BJ (cell line): ENCODE measurements at regions not wholly inside any gene's neighbourhood (a gene's known extent, or its start where the extent isn't known, plus 50 kb on each side); places are given as distances from the start of the nearest gene placed in this dataset.

Experiments used
- CTCF ChIA-PET: fragments of 350-600 bp; formaldehyde crosslinking; extraction: SDS; loops from one replicate; lab custom pipeline; 2021; ENCODE audit warnings: antibody characterized with exemption, inconsistent platforms; lab: Yijun Ruan, JAX
- POLR2A ChIA-PET: fragments of 300-600 bp; sonication (Branson Sonifier 250); formaldehyde crosslinking; extraction: SDS; loops from one replicate; lab custom pipeline; 2021; ENCODE audit warnings: antibody characterized with exemption; lab: Charles Lee
- DNase-seq: peaks from one replicate; pipeline ENCODE4 v3.0.0-alpha.2; 2011; ENCODE audit warnings: low read depth
- H3K27me3 ChIP-seq: 2 replicates; pipeline ENCODE4 v1.6.0; 2011; ENCODE audit warnings: low read length; ENCODE audit not compliant: control insufficient read depth, insufficient read depth
- H3K36me3 ChIP-seq: 2 replicates; pipeline ENCODE4 v1.5.1; 2011; ENCODE audit warnings: low read length; ENCODE audit not compliant: control insufficient read depth, insufficient read depth
- H3K4me3 ChIP-seq: 2 replicates; pipeline ENCODE4 v1.5.1; 2011; ENCODE audit warnings: low read depth, mild to moderate bottlenecking, control low read depth, low read length
- TF ChIP-seq, protein P1 (sequence below): IDR thresholded peaks from 2 replicates; pipeline ENCODE4 v1.5.1; 2011; ENCODE audit warnings: low read depth, mild to moderate bottlenecking, control low read depth, inconsistent platforms, low read length, moderate library complexity; ENCODE audit not compliant: insufficient read depth

DNA sequence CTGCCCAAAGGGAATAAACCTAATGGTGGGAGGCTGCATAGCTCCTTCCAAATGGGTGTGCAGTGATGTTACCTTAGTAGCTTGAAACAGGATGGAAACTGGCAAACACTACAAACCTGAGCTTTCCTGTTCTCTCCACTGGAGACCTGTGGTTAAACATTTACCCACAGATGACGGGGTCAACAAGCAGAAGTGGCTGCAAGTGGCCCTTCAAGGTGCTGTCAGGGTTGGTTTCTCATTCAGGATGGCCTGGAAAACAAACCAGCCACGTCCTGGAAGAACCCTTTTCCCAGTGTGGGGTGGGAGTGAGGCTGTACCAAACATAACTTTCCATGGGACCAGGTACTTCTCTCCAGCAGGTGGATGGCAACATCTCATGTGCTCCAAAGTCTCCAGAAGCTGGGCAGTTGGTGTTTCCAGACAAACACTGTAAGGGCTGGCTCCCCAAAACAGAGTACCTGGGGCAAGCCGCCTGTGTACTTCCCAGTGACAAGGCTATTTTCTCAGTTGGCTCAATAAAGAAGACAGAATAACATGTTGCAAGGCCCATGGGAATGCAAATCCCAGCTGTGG, 67.5 kb downstream of the DNAJB9 start:
- ChIA-PET POLR2A (no interaction called here), CTCF (no interaction called here)
- Histone ChIP-seq H3K36me3 (no peaks in the 10 kb centered on the region), H3K4me3 (no peak overlapping the region), H3K27me3 (no peaks in the 10 kb centered on the region)
- TF ChIP-seq, protein P1, sequence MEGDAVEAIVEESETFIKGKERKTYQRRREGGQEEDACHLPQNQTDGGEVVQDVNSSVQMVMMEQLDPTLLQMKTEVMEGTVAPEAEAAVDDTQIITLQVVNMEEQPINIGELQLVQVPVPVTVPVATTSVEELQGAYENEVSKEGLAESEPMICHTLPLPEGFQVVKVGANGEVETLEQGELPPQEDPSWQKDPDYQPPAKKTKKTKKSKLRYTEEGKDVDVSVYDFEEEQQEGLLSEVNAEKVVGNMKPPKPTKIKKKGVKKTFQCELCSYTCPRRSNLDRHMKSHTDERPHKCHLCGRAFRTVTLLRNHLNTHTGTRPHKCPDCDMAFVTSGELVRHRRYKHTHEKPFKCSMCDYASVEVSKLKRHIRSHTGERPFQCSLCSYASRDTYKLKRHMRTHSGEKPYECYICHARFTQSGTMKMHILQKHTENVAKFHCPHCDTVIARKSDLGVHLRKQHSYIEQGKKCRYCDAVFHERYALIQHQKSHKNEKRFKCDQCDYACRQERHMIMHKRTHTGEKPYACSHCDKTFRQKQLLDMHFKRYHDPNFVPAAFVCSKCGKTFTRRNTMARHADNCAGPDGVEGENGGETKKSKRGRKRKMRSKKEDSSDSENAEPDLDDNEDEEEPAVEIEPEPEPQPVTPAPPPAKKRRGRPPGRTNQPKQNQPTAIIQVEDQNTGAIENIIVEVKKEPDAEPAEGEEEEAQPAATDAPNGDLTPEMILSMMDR: no peak
- DNase-seq: no peak

DNA sequence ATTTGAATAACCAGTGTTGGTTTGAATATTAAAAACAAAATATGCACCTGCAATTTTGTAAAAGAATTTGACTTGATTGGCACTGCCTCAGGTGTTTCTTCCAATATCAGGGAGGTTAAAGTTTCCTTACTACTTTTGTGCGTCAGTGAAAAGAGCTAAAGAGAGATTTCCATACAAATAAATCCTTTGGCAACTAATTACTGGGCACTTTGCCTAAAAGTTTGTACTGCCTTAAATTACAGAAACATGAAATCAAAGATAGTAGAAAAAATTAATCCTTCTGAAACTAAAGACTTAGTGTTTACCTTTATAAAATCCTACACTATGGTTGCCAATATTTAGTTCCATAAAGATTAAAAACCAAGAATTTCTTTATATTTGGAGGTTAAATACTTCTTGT, 72.5 kb downstream of the DNAJB9 start:
- no peak for DNase-seq
- H3K36me3 ChIP-seq: no peaks in the 10 kb centered on the region
- no peaks in the 10 kb centered on the region for H3K27me3 ChIP-seq
- ChIA-PET POLR2A (no interaction called here), CTCF (no interaction called here)
- no peak overlapping the region for H3K4me3 ChIP-seq
- TF ChIP-seq, protein P1: no peak

DNA sequence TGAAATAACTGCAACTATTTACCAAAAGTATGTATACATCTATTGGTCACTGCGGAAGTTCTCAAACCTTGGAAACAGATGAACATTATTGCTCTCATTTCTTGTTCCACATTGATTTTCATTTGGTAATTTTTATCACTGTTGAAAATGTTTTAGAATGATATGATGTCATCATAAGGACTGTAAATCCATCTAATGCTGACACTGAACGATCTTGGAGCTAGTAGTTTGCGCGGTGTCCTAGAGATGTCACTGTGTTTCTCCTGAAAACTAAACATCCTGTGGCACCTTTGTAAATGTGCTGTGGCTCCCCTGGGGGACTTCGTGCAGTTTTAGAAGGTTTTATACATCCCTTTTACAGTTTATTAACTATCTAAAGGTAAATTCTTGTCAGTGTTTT, 73.5 kb downstream of the DNAJB9 start:
- H3K4me3 ChIP-seq: no peak overlapping the region
- CTCF ChIA-PET: no interaction called here

GRCh38 chr7:108648989-108649388, 79.3 kb downstream of the DNAJB9 start:
- DNase-seq: no peak
- ChIA-PET POLR2A (no interaction called here), CTCF (no interaction called here)
- TF ChIP-seq, protein P1: no peak
- Histone ChIP-seq H3K36me3 (no peaks in the 10 kb centered on the region), H3K27me3 (no peaks in the 10 kb centered on the region), H3K4me3 (no peak overlapping the region)

More for the DNA sequence above, 73.5 kb downstream of the DNAJB9 start:
- H3K27me3 ChIP-seq: no peaks in the 10 kb centered on the region
- TF ChIP-seq, protein P1: no peak
- DNase-seq: no peak
- no peaks in the 10 kb centered on the region for H3K36me3 ChIP-seq
- POLR2A ChIA-PET: no interaction called here

GRCh38 chr7:108650467-108650866, 80.8 kb downstream of the DNAJB9 start:
- no peaks in the 10 kb centered on the region for H3K36me3 ChIP-seq

More at GRCh38 chr7:108650467-108650866, 80.8 kb downstream of the DNAJB9 start:
- ChIA-PET CTCF (no interaction called here), POLR2A (no interaction called here)
- Histone ChIP-seq H3K27me3 (no peaks in the 10 kb centered on the region), H3K4me3 (no peak overlapping the region)
- TF ChIP-seq, protein P1: no peak
- no peak for DNase-seq
